ENCODE measurements at regions not wholly inside any gene's neighbourhood (a gene's known extent, or its start where the extent isn't known, plus 50 kb on each side); places are given as distances from the start of the nearest gene placed in this dataset.
"Not testable (repeated sequence)": the region's sequence is repeated elsewhere in the genome, so short reads cannot be mapped to it uniquely, and the experiment has no call there.

DNA sequence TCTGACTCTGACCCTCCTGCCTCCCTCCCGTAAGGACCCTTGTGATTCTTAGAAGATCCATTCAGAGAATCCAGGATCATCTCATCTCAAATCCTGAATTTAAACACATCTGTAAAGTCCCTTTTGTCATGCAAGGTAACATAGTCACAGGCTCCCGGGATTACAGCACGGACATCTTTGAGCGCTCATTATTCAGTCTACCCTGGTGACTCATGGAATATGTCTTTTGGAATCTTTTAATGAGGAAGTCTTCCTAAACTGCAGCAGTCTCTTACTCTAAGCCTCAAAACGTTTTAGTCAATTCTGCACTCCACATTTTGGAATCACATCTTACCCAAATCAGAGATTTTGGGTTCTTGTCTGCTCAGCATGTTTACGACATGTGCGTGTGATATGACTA, 198.5 kb upstream of the IRF2BP2 start:
- not testable (repeated sequence) for H4K20me1 ChIP-seq (ENCODE audit: insufficient read depth); H3K4me2 ChIP-seq (ENCODE audit: low read length)

GRCh38 chr1:234807705-234808104, 197.7 kb upstream of the IRF2BP2 start:
- H3K36me3 ChIP-seq (ENCODE audit: insufficient read depth, low read length); H3K4me3 ChIP-seq (ENCODE audit: low read length); H3K4me2 ChIP-seq (ENCODE audit: low read length); H4K20me1 ChIP-seq (ENCODE audit: insufficient read depth); H3K27ac ChIP-seq (ENCODE audit: low read length); H3K9ac ChIP-seq (ENCODE audit: low read length); H3K79me2 ChIP-seq (replicated peaks; ENCODE audit: insufficient read depth, low read length); H3K9me3 ChIP-seq (ENCODE audit: low read length); H3K27me3 ChIP-seq (ENCODE audit: insufficient read depth, low read depth, low read length); H3K9me2 ChIP-seq (ENCODE audit: insufficient read depth, low read length); H2AFZ ChIP-seq (ENCODE audit: low read depth, low read length); H3F3A ChIP-seq (ENCODE audit: insufficient read depth, low read length, poor library complexity, severe bottlenecking): not testable (repeated sequence)

More for the DNA sequence above, 198.5 kb upstream of the IRF2BP2 start:
- not testable (repeated sequence) for H3K36me3 ChIP-seq (ENCODE audit: insufficient read depth, low read length); H3K27ac ChIP-seq (ENCODE audit: low read length); H3K9me2 ChIP-seq (ENCODE audit: insufficient read depth, low read length); H2AFZ ChIP-seq (ENCODE audit: low read depth, low read length); H3K9ac ChIP-seq (ENCODE audit: low read length); H3K27me3 ChIP-seq (ENCODE audit: insufficient read depth, low read depth, low read length); H3F3A ChIP-seq (ENCODE audit: insufficient read depth, low read length, poor library complexity, severe bottlenecking); H3K9me3 ChIP-seq (ENCODE audit: low read length); H3K4me3 ChIP-seq (ENCODE audit: low read length); H3K79me2 ChIP-seq (replicated peaks; ENCODE audit: insufficient read depth, low read length)

GRCh38 chr1:234802586-234802985, 192.6 kb upstream of the IRF2BP2 start:
- not testable (repeated sequence) for H3K4me2 ChIP-seq (ENCODE audit: low read length); H3F3A ChIP-seq (ENCODE audit: insufficient read depth, low read length, poor library complexity, severe bottlenecking); H3K36me3 ChIP-seq (ENCODE audit: insufficient read depth, low read length); H3K27ac ChIP-seq (ENCODE audit: low read length); H2AFZ ChIP-seq (ENCODE audit: low read depth, low read length); H3K9me2 ChIP-seq (ENCODE audit: insufficient read depth, low read length); H3K27me3 ChIP-seq (ENCODE audit: insufficient read depth, low read depth, low read length); H3K9me3 ChIP-seq (ENCODE audit: low read length); H4K20me1 ChIP-seq (ENCODE audit: insufficient read depth); H3K79me2 ChIP-seq (replicated peaks; ENCODE audit: insufficient read depth, low read length); H3K9ac ChIP-seq (ENCODE audit: low read length); H3K4me3 ChIP-seq (ENCODE audit: low read length)

DNA sequence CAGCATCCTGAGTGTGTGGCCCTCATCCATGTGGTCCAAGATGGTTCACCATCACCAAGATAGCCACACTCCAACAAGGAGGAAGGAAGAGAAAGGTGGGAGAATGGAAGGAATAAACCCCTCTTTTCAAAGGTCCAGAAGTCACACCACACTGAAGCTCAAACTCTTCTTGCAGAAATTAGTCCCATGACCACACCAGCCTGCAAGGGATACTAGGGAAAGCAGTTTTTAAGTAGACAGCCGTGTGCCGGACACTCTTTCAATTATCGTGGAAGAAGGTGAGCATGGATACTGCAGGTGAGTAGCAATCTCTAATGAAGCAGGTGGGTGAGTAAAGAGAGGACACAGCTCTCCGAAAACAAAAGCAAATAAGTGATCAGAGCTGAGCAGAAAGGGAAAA, 191.7 kb upstream of the IRF2BP2 start:
- H3K79me2 ChIP-seq (replicated peaks; ENCODE audit: insufficient read depth, low read length); H4K20me1 ChIP-seq (ENCODE audit: insufficient read depth); H3K27me3 ChIP-seq (ENCODE audit: insufficient read depth, low read depth, low read length); H2AFZ ChIP-seq (ENCODE audit: low read depth, low read length); H3K9me3 ChIP-seq (ENCODE audit: low read length); H3F3A ChIP-seq (ENCODE audit: insufficient read depth, low read length, poor library complexity, severe bottlenecking); H3K27ac ChIP-seq (ENCODE audit: low read length); H3K4me3 ChIP-seq (ENCODE audit: low read length); H3K9me2 ChIP-seq (ENCODE audit: insufficient read depth, low read length); H3K9ac ChIP-seq (ENCODE audit: low read length); H3K4me2 ChIP-seq (ENCODE audit: low read length); H3K36me3 ChIP-seq (ENCODE audit: insufficient read depth, low read length): not testable (repeated sequence)

DNA sequence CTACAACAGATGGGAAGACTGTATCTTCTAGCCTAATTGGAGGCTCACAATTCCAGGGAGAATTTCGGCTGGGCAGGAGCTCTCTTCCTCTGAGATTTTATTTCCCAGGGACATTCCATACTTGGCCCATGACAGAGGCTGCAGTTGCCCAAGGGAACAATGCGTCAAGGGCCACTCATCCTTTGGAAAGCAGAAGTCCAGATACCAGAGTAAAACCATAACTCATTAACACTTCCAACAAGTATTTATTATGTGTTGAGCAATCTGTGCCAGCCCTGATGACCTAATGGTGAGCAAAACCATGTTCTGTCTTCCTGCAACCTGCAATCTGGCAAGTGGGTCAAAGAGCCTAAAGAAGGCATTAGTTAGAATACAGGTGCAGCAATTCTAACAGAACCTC, 191.2 kb upstream of the IRF2BP2 start:
- not testable (repeated sequence) for H3K27me3 ChIP-seq (ENCODE audit: insufficient read depth, low read depth, low read length); H3K36me3 ChIP-seq (ENCODE audit: insufficient read depth, low read length); H2AFZ ChIP-seq (ENCODE audit: low read depth, low read length); H3K4me3 ChIP-seq (ENCODE audit: low read length); H3K9ac ChIP-seq (ENCODE audit: low read length); H3F3A ChIP-seq (ENCODE audit: insufficient read depth, low read length, poor library complexity, severe bottlenecking); H3K27ac ChIP-seq (ENCODE audit: low read length); H4K20me1 ChIP-seq (ENCODE audit: insufficient read depth); H3K9me3 ChIP-seq (ENCODE audit: low read length); H3K79me2 ChIP-seq (replicated peaks; ENCODE audit: insufficient read depth, low read length); H3K9me2 ChIP-seq (ENCODE audit: insufficient read depth, low read length); H3K4me2 ChIP-seq (ENCODE audit: low read length)

GRCh38 chr1:234800563-234800962, 190.6 kb upstream of the IRF2BP2 start:
- H3K9ac ChIP-seq (ENCODE audit: low read length); H3K27me3 ChIP-seq (ENCODE audit: insufficient read depth, low read depth, low read length); H3F3A ChIP-seq (ENCODE audit: insufficient read depth, low read length, poor library complexity, severe bottlenecking); H4K20me1 ChIP-seq (ENCODE audit: insufficient read depth); H3K9me3 ChIP-seq (ENCODE audit: low read length); H2AFZ ChIP-seq (ENCODE audit: low read depth, low read length); H3K4me3 ChIP-seq (ENCODE audit: low read length); H3K36me3 ChIP-seq (ENCODE audit: insufficient read depth, low read length); H3K79me2 ChIP-seq (replicated peaks; ENCODE audit: insufficient read depth, low read length); H3K4me2 ChIP-seq (ENCODE audit: low read length); H3K9me2 ChIP-seq (ENCODE audit: insufficient read depth, low read length); H3K27ac ChIP-seq (ENCODE audit: low read length): not testable (repeated sequence)

DNA sequence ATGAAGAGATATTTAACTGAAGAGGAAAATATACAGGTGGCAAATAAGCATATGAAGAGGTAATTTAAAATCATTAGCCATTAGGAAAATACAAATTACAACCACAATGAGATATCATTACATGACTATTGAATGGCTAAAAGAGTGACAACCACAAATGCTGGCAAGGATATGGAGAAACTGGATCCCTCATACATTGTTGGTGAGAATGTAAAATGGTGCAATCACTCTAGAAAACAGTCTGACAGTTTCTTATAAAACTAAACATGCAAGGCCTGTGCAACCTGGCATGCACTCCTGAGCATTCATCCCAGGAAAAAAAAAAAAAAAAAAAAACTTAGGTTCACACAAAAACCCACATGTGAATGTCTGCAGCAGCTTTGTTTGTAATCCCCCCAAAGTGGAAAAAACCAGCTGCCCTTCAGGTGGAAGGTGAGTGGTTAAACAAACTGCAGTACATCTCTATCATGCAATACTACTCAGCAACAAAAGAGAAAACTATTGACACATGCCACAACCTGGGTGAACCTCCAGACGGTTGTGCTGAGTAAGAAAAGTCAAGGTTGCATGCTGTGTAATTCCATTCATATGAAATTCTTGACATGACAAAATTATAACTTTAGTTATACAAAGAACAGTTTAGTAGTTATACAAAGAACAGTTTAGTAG, 189.2 kb upstream of the IRF2BP2 start:
- not testable (repeated sequence) for H3K4me2 ChIP-seq (ENCODE audit: low read length); H3K79me2 ChIP-seq (replicated peaks; ENCODE audit: insufficient read depth, low read length); H3K36me3 ChIP-seq (ENCODE audit: insufficient read depth, low read length); H3F3A ChIP-seq (ENCODE audit: insufficient read depth, low read length, poor library complexity, severe bottlenecking); H3K27ac ChIP-seq (ENCODE audit: low read length); H3K4me3 ChIP-seq (ENCODE audit: low read length); H3K9me3 ChIP-seq (ENCODE audit: low read length); H3K27me3 ChIP-seq (ENCODE audit: insufficient read depth, low read depth, low read length); H4K20me1 ChIP-seq (ENCODE audit: insufficient read depth); H3K9ac ChIP-seq (ENCODE audit: low read length); H3K9me2 ChIP-seq (ENCODE audit: insufficient read depth, low read length); H2AFZ ChIP-seq (ENCODE audit: low read depth, low read length)

DNA sequence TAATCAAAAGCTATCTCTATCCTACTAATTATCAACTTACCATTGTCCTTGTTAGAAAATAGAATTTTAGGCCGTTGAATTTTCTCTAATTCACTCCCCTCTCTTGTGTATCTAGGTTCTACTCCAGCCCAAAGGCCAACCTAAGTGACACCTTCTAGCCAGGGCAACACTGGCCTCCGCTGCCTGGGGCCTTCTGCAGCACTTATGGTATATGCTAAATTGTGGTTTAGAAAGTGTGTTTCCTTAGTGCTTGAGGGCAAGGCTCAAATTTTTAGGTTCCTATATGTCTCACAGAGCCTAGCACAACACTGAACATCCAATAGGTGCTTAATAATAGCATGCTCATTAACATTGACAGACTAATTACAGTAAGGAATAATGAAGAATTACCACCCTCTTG, 187.2 kb upstream of the IRF2BP2 start:
- not testable (repeated sequence) for H3K4me2 ChIP-seq (ENCODE audit: low read length); H2AFZ ChIP-seq (ENCODE audit: low read depth, low read length); H3F3A ChIP-seq (ENCODE audit: insufficient read depth, low read length, poor library complexity, severe bottlenecking); H3K36me3 ChIP-seq (ENCODE audit: insufficient read depth, low read length); H3K27ac ChIP-seq (ENCODE audit: low read length); H3K79me2 ChIP-seq (replicated peaks; ENCODE audit: insufficient read depth, low read length); H3K27me3 ChIP-seq (ENCODE audit: insufficient read depth, low read depth, low read length); H4K20me1 ChIP-seq (ENCODE audit: insufficient read depth); H3K9me2 ChIP-seq (ENCODE audit: insufficient read depth, low read length); H3K9me3 ChIP-seq (ENCODE audit: low read length); H3K9ac ChIP-seq (ENCODE audit: low read length); H3K4me3 ChIP-seq (ENCODE audit: low read length)

Data from neural cell (in vitro differentiated cells).